ENCODE measurements at regions not wholly inside any gene's neighbourhood (a gene's known extent, or its start where the extent isn't known, plus 50 kb on each side); places are given as distances from the start of the nearest gene placed in this dataset.
"Not testable (repeated sequence)": the region's sequence is repeated elsewhere in the genome, so short reads cannot be mapped to it uniquely, and the experiment has no call there.

GRCh38 chr9:108026718-108027117 lies 537.1 kb upstream of the KLF4 start:
- not testable (repeated sequence) for H3K9me3 ChIP-seq (ENCODE audit: control insufficient read depth in 3 of 3, low read length in 3 of 3); H3K36me3 ChIP-seq (ENCODE audit: control insufficient read depth in 3 of 3, insufficient read depth in 3 of 3, low read length in 3 of 3); H3K27me3 ChIP-seq (ENCODE audit: control insufficient read depth in 3 of 3, insufficient read depth in 3 of 3, low read length in 3 of 3); H3K4me1 ChIP-seq (ENCODE audit: control insufficient read depth in 3 of 3, insufficient read depth in 3 of 3, low read length in 3 of 3); H3K27ac ChIP-seq (ENCODE audit: low read depth, low read length); H3K4me3 ChIP-seq (ENCODE audit: low read length in 3 of 3); H3K9ac ChIP-seq (ENCODE audit: low read depth in 1 of 3, low read length in 3 of 3)

- H3K9me3 ChIP-seq (ENCODE audit: control insufficient read depth in 3 of 3, low read length in 3 of 3) = no peaks in the 10 kb centered on the region
- H3K36me3 ChIP-seq (ENCODE audit: control insufficient read depth in 3 of 3, insufficient read depth in 3 of 3, low read length in 3 of 3) = no peaks in the 10 kb centered on the region
- no peak overlapping the region for H3K4me3 ChIP-seq (ENCODE audit: low read length in 3 of 3)
- no peaks in the 10 kb centered on the region for H3K27me3 ChIP-seq (ENCODE audit: control insufficient read depth in 3 of 3, insufficient read depth in 3 of 3, low read length in 3 of 3)
- no peaks in the 10 kb centered on the region for H3K4me1 ChIP-seq (ENCODE audit: control insufficient read depth in 3 of 3, insufficient read depth in 3 of 3, low read length in 3 of 3)
- no peak overlapping the region for H3K9ac ChIP-seq (ENCODE audit: low read depth in 1 of 3, low read length in 3 of 3)
- no peak overlapping the region for H3K27ac ChIP-seq (ENCODE audit: low read depth, low read length)
These were observed 535.0 kb upstream of the KLF4 start for GRCh38 chr9:108024604-108025003.

- Histone ChIP-seq H3K4me3 (ENCODE audit: low read length in 3 of 3) (no peak overlapping the region), H3K9ac (ENCODE audit: low read depth in 1 of 3, low read length in 3 of 3) (no peak overlapping the region), H3K4me1 (ENCODE audit: control insufficient read depth in 3 of 3, insufficient read depth in 3 of 3, low read length in 3 of 3) (no peaks in the 10 kb centered on the region), H3K27ac (ENCODE audit: low read depth, low read length) (no peak overlapping the region), H3K9me3 (ENCODE audit: control insufficient read depth in 3 of 3, low read length in 3 of 3) (no peaks in the 10 kb centered on the region), H3K36me3 (ENCODE audit: control insufficient read depth in 3 of 3, insufficient read depth in 3 of 3, low read length in 3 of 3) (no peaks in the 10 kb centered on the region), H3K27me3 (ENCODE audit: control insufficient read depth in 3 of 3, insufficient read depth in 3 of 3, low read length in 3 of 3) (no peaks in the 10 kb centered on the region)
These were observed 532.8 kb upstream of the KLF4 start for GRCh38 chr9:108022246-108022935.

GRCh38 chr9:108021096-108021710 lies 531.6 kb upstream of the KLF4 start:
- Histone ChIP-seq H3K36me3 (ENCODE audit: control insufficient read depth in 3 of 3, insufficient read depth in 3 of 3, low read length in 3 of 3) (no peaks in the 10 kb centered on the region), H3K4me1 (ENCODE audit: control insufficient read depth in 3 of 3, insufficient read depth in 3 of 3, low read length in 3 of 3) (no peaks in the 10 kb centered on the region), H3K27me3 (ENCODE audit: control insufficient read depth in 3 of 3, insufficient read depth in 3 of 3, low read length in 3 of 3) (no peaks in the 10 kb centered on the region)

GRCh38 chr9:108019821-108020220 lies 530.3 kb upstream of the KLF4 start:
- Histone ChIP-seq H3K27ac (ENCODE audit: low read depth, low read length) (no peak overlapping the region), H3K36me3 (ENCODE audit: control insufficient read depth in 3 of 3, insufficient read depth in 3 of 3, low read length in 3 of 3) (no peaks in the 10 kb centered on the region), H3K4me3 (ENCODE audit: low read length in 3 of 3) (no peak overlapping the region), H3K27me3 (ENCODE audit: control insufficient read depth in 3 of 3, insufficient read depth in 3 of 3, low read length in 3 of 3) (no peaks in the 10 kb centered on the region), H3K9me3 (ENCODE audit: control insufficient read depth in 3 of 3, low read length in 3 of 3) (no peaks in the 10 kb centered on the region), H3K4me1 (ENCODE audit: control insufficient read depth in 3 of 3, insufficient read depth in 3 of 3, low read length in 3 of 3) (no peaks in the 10 kb centered on the region), H3K9ac (ENCODE audit: low read depth in 1 of 3, low read length in 3 of 3) (no peak overlapping the region)

More at GRCh38 chr9:108021096-108021710, 531.6 kb upstream of the KLF4 start:
- H3K27ac ChIP-seq (ENCODE audit: low read depth, low read length) = no peak overlapping the region
- no peak overlapping the region for H3K4me3 ChIP-seq (ENCODE audit: low read length in 3 of 3)
- H3K9ac ChIP-seq (ENCODE audit: low read depth in 1 of 3, low read length in 3 of 3) = no peak overlapping the region
- no peaks in the 10 kb centered on the region for H3K9me3 ChIP-seq (ENCODE audit: control insufficient read depth in 3 of 3, low read length in 3 of 3)

GRCh38 chr9:108017671-108018070 lies 528.1 kb upstream of the KLF4 start:
- Histone ChIP-seq H3K27me3 (ENCODE audit: control insufficient read depth in 3 of 3, insufficient read depth in 3 of 3, low read length in 3 of 3) (no peaks in the 10 kb centered on the region), H3K4me3 (ENCODE audit: low read length in 3 of 3) (no peak overlapping the region), H3K4me1 (ENCODE audit: control insufficient read depth in 3 of 3, insufficient read depth in 3 of 3, low read length in 3 of 3) (no peaks in the 10 kb centered on the region), H3K36me3 (ENCODE audit: control insufficient read depth in 3 of 3, insufficient read depth in 3 of 3, low read length in 3 of 3) (no peaks in the 10 kb centered on the region), H3K27ac (ENCODE audit: low read depth, low read length) (no peak overlapping the region), H3K9ac (ENCODE audit: low read depth in 1 of 3, low read length in 3 of 3) (no peak overlapping the region), H3K9me3 (ENCODE audit: control insufficient read depth in 3 of 3, low read length in 3 of 3) (no peaks in the 10 kb centered on the region)

- H3K4me3 ChIP-seq (ENCODE audit: low read length in 3 of 3) = no peak overlapping the region
- H3K9ac ChIP-seq (ENCODE audit: low read depth in 1 of 3, low read length in 3 of 3) = no peak overlapping the region
- no peaks in the 10 kb centered on the region for H3K4me1 ChIP-seq (ENCODE audit: control insufficient read depth in 3 of 3, insufficient read depth in 3 of 3, low read length in 3 of 3)
- H3K36me3 ChIP-seq (ENCODE audit: control insufficient read depth in 3 of 3, insufficient read depth in 3 of 3, low read length in 3 of 3) = no peaks in the 10 kb centered on the region
- H3K9me3 ChIP-seq (ENCODE audit: control insufficient read depth in 3 of 3, low read length in 3 of 3) = no peaks in the 10 kb centered on the region
- H3K27ac ChIP-seq (ENCODE audit: low read depth, low read length) = no peak overlapping the region
- no peaks in the 10 kb centered on the region for H3K27me3 ChIP-seq (ENCODE audit: control insufficient read depth in 3 of 3, insufficient read depth in 3 of 3, low read length in 3 of 3)
These were observed 526.9 kb upstream of the KLF4 start for GRCh38 chr9:108016446-108016845.

GRCh38 chr9:108015690-108016089 lies 526.1 kb upstream of the KLF4 start:
- Histone ChIP-seq H3K36me3 (ENCODE audit: control insufficient read depth in 3 of 3, insufficient read depth in 3 of 3, low read length in 3 of 3) (no peaks in the 10 kb centered on the region), H3K27me3 (ENCODE audit: control insufficient read depth in 3 of 3, insufficient read depth in 3 of 3, low read length in 3 of 3) (no peaks in the 10 kb centered on the region), H3K4me1 (ENCODE audit: control insufficient read depth in 3 of 3, insufficient read depth in 3 of 3, low read length in 3 of 3) (no peaks in the 10 kb centered on the region), H3K4me3 (ENCODE audit: low read length in 3 of 3) (no peak overlapping the region), H3K9me3 (ENCODE audit: control insufficient read depth in 3 of 3, low read length in 3 of 3) (no peaks in the 10 kb centered on the region), H3K27ac (ENCODE audit: low read depth, low read length) (no peak overlapping the region), H3K9ac (ENCODE audit: low read depth in 1 of 3, low read length in 3 of 3) (no peak overlapping the region)

GRCh38 chr9:108014353-108014752 lies 524.8 kb upstream of the KLF4 start:
- Histone ChIP-seq H3K9me3 (ENCODE audit: control insufficient read depth in 3 of 3, low read length in 3 of 3) (no peaks in the 10 kb centered on the region), H3K4me1 (ENCODE audit: control insufficient read depth in 3 of 3, insufficient read depth in 3 of 3, low read length in 3 of 3) (no peaks in the 10 kb centered on the region), H3K27ac (ENCODE audit: low read depth, low read length) (no peak overlapping the region), H3K4me3 (ENCODE audit: low read length in 3 of 3) (no peak overlapping the region), H3K9ac (ENCODE audit: low read depth in 1 of 3, low read length in 3 of 3) (no peak overlapping the region), H3K27me3 (ENCODE audit: control insufficient read depth in 3 of 3, insufficient read depth in 3 of 3, low read length in 3 of 3) (no peaks in the 10 kb centered on the region), H3K36me3 (ENCODE audit: control insufficient read depth in 3 of 3, insufficient read depth in 3 of 3, low read length in 3 of 3) (no peaks in the 10 kb centered on the region)

- H3K4me1 ChIP-seq (ENCODE audit: control insufficient read depth in 3 of 3, insufficient read depth in 3 of 3, low read length in 3 of 3) = no peaks in the 10 kb centered on the region
These were observed 523.5 kb upstream of the KLF4 start for GRCh38 chr9:108012886-108013665.

More at GRCh38 chr9:108012886-108013665, 523.5 kb upstream of the KLF4 start:
- Histone ChIP-seq H3K36me3 (ENCODE audit: control insufficient read depth in 3 of 3, insufficient read depth in 3 of 3, low read length in 3 of 3) (no peaks in the 10 kb centered on the region), H3K9ac (ENCODE audit: low read depth in 1 of 3, low read length in 3 of 3) (no peak overlapping the region), H3K4me3 (ENCODE audit: low read length in 3 of 3) (no peak overlapping the region), H3K27me3 (ENCODE audit: control insufficient read depth in 3 of 3, insufficient read depth in 3 of 3, low read length in 3 of 3) (no peaks in the 10 kb centered on the region), H3K27ac (ENCODE audit: low read depth, low read length) (no peak overlapping the region), H3K9me3 (ENCODE audit: control insufficient read depth in 3 of 3, low read length in 3 of 3) (no peaks in the 10 kb centered on the region)
